Endodermal cell (in vitro differentiated cells): ENCODE measurements at regions not wholly inside any gene's neighbourhood (a gene's known extent, or its start where the extent isn't known, plus 50 kb on each side); places are given as distances from the start of the nearest gene placed in this dataset.
A peak's percentile ranks its signal among the peaks of the same experiment; 100 is the strongest.

Experiments used
- DNase-seq: peaks from one replicate; pipeline ENCODE4 v3.0.0-alpha.2; 2017
- H3K27ac ChIP-seq: 2 replicates; pipeline ENCODE4 v1.5.1; 2013; ENCODE audit warnings: mild to moderate bottlenecking, low read depth, low read length, moderate library complexity
- H3K27me3 ChIP-seq: 2 replicates; pipeline ENCODE4 v1.6.1; 2013; ENCODE audit warnings: mild to moderate bottlenecking, low read length, moderate library complexity; ENCODE audit not compliant: insufficient read depth, control insufficient read depth, poor library complexity, severe bottlenecking
- H3K36me3 ChIP-seq: 2 replicates; pipeline ENCODE4 v1.7.0; 2013; ENCODE audit warnings: mild to moderate bottlenecking, low read length, moderate library complexity; ENCODE audit not compliant: control insufficient read depth, insufficient read depth
- H3K4me1 ChIP-seq: one replicate; pipeline ENCODE4 v1.7.0; 2013; ENCODE audit warnings: low read length; ENCODE audit not compliant: control insufficient read depth, insufficient read depth
- H3K4me3 ChIP-seq: 2 replicates; pipeline ENCODE4 v1.5.1; 2013; ENCODE audit warnings: mild to moderate bottlenecking, low read length, moderate library complexity
- H3K9ac ChIP-seq: 2 replicates; pipeline ENCODE4 v1.6.1; 2013; ENCODE audit warnings: mild to moderate bottlenecking, low read length, moderate library complexity; ENCODE audit not compliant: poor library complexity, severe bottlenecking; ENCODE audit errors: extremely low read depth
- H3K9me3 ChIP-seq: 2 replicates; pipeline ENCODE4 v1.6.1; 2013; ENCODE audit warnings: mild to moderate bottlenecking, low read length, moderate library complexity; ENCODE audit not compliant: control insufficient read depth
- H3K27ac Mint-ChIP-seq: 2 replicates; pipeline ENCODE4 v1.8.0; 2020; ENCODE audit warnings: mixed read lengths
- H3K27me3 Mint-ChIP-seq: 2 replicates; pipeline ENCODE4 v1.8.0; 2021; ENCODE audit warnings: mild to moderate bottlenecking, mixed read lengths; ENCODE audit not compliant: insufficient read depth
- H3K36me3 Mint-ChIP-seq: 2 replicates; pipeline ENCODE4 v1.8.0; 2020; ENCODE audit warnings: low read depth, mixed read lengths
- H3K4me1 Mint-ChIP-seq: 2 replicates; pipeline ENCODE4 v1.8.0; 2020; ENCODE audit warnings: mixed read lengths
- H3K4me3 Mint-ChIP-seq: 2 replicates; pipeline ENCODE4 v1.8.0; 2020; ENCODE audit warnings: mild to moderate bottlenecking, moderate library complexity, mixed read lengths
- H3K9me3 Mint-ChIP-seq: 2 replicates; pipeline ENCODE4 v1.8.0; 2020; ENCODE audit warnings: mild to moderate bottlenecking, mixed read lengths
- WGBS, 2 experiments: methylation state at CpG; one replicate each; pipeline versions ENCODE4 v1.1.5 to v1.1.7; 2013; ENCODE audit warnings: missing lambda C conversion rate in 2 of 2, mixed read lengths in 1 of 2; ENCODE audit not compliant: insufficient coverage in 1 of 2, insufficient read length in 1 of 2; 5-methylcytosine and 5-hydroxymethylcytosine counted together
- TF ChIP-seq, protein P1 (sequence below): fragments of 200-600 bp; sonication (generic); conservative IDR thresholded peaks from 2 replicates; pipeline ENCODE4 v1.5.0; 2021; ENCODE audit warnings: antibody characterized with exemption, mild to moderate bottlenecking

- H3K36me3 Mint-ChIP-seq, result no peaks in the 10 kb centered on the region
- Histone ChIP-seq H3K27me3 (no peaks in the 10 kb centered on the region), H3K4me1 (no peaks in the 10 kb centered on the region), H3K4me3 (no peak overlapping the region), H3K36me3 (no peaks in the 10 kb centered on the region), H3K9me3 (no peaks in the 10 kb centered on the region), H3K9ac (no peak overlapping the region), H3K27ac (no peak overlapping the region)
- peaks cover 3% of the 10 kb centered on the region for H3K27me3 Mint-ChIP-seq
- no peak overlapping the region for H3K4me3 Mint-ChIP-seq
- TF ChIP-seq, protein P1, sequence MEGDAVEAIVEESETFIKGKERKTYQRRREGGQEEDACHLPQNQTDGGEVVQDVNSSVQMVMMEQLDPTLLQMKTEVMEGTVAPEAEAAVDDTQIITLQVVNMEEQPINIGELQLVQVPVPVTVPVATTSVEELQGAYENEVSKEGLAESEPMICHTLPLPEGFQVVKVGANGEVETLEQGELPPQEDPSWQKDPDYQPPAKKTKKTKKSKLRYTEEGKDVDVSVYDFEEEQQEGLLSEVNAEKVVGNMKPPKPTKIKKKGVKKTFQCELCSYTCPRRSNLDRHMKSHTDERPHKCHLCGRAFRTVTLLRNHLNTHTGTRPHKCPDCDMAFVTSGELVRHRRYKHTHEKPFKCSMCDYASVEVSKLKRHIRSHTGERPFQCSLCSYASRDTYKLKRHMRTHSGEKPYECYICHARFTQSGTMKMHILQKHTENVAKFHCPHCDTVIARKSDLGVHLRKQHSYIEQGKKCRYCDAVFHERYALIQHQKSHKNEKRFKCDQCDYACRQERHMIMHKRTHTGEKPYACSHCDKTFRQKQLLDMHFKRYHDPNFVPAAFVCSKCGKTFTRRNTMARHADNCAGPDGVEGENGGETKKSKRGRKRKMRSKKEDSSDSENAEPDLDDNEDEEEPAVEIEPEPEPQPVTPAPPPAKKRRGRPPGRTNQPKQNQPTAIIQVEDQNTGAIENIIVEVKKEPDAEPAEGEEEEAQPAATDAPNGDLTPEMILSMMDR, result no peak
- WGBS, 2 experiments, result 85 to 95% methylated on average over 3 to 4 of the region's 4 CpGs
- no peaks in the 10 kb centered on the region for H3K9me3 Mint-ChIP-seq
- H3K4me1 Mint-ChIP-seq, result no peaks in the 10 kb centered on the region
- H3K27ac Mint-ChIP-seq, result no peak overlapping the region
- no peak for DNase-seq
Measured at GRCh38 chr10:43855667-43856210, 207.1 kb upstream of the ZNF32 start.

GRCh38 chr10:43854007-43854406 lies 205.3 kb upstream of the ZNF32 start:
- Mint-ChIP-seq H3K36me3 (no peaks in the 10 kb centered on the region), H3K27ac (no peak overlapping the region), H3K4me1 (no peaks in the 10 kb centered on the region), H3K27me3 (peaks cover 3% of the 10 kb centered on the region), H3K9me3 (no peaks in the 10 kb centered on the region), H3K4me3 (no peak overlapping the region)
- no peaks in the 10 kb centered on the region for H3K9me3 ChIP-seq
- peak; percentile 47 for DNase-seq
- no peaks in the 10 kb centered on the region for H3K27me3 ChIP-seq
- H3K27ac ChIP-seq, result no peak overlapping the region
- TF ChIP-seq, protein P1, result no peak
- 86 to 87% methylated on average over 3 to 10 of the region's 10 CpGs for whole genome bisulfite sequencing, 2 experiments
- H3K4me3 ChIP-seq, result no peak overlapping the region
- no peak overlapping the region for H3K9ac ChIP-seq
- no peaks in the 10 kb centered on the region for H3K36me3 ChIP-seq
- H3K4me1 ChIP-seq, result no peaks in the 10 kb centered on the region

DNA sequence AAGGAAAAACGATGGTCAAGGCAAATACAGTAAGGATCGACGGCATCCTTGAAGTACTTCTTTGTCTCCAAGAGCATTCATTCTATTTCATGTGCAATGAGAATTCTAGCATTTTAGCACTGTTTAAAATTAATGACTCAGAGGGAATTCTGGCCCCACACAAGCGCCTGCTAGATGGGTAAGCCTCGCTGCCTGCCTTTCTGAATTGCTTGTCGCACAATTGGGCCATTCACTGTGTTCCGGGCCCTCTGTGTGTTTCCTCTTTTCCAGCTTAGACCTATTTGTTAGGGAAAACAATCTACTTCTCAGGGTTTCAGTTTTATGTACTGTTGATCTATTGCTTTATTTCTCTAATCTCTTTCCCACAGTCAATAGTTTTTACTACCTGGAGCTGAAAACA lies 204.7 kb upstream of the ZNF32 start:
- Histone ChIP-seq H3K9ac (no peak overlapping the region), H3K27ac (no peak overlapping the region), H3K36me3 (no peaks in the 10 kb centered on the region), H3K9me3 (no peaks in the 10 kb centered on the region), H3K27me3 (no peaks in the 10 kb centered on the region), H3K4me1 (no peaks in the 10 kb centered on the region), H3K4me3 (no peak overlapping the region)
- Mint-ChIP-seq H3K4me3 (no peak overlapping the region), H3K4me1 (no peaks in the 10 kb centered on the region), H3K36me3 (no peaks in the 10 kb centered on the region), H3K27ac (no peak overlapping the region), H3K27me3 (peaks cover 3% of the 10 kb centered on the region), H3K9me3 (no peaks in the 10 kb centered on the region)
- 90 to 97% methylated on average over 6 to 7 of the region's 7 CpGs for WGBS, 2 experiments
- TF ChIP-seq, protein P1, result no peak
- no peak for DNase-seq
